ENCODE measurements at regions not wholly inside any gene's neighbourhood (a gene's known extent, or its start where the extent isn't known, plus 50 kb on each side); places are given as distances from the start of the nearest gene placed in this dataset.

DNA sequence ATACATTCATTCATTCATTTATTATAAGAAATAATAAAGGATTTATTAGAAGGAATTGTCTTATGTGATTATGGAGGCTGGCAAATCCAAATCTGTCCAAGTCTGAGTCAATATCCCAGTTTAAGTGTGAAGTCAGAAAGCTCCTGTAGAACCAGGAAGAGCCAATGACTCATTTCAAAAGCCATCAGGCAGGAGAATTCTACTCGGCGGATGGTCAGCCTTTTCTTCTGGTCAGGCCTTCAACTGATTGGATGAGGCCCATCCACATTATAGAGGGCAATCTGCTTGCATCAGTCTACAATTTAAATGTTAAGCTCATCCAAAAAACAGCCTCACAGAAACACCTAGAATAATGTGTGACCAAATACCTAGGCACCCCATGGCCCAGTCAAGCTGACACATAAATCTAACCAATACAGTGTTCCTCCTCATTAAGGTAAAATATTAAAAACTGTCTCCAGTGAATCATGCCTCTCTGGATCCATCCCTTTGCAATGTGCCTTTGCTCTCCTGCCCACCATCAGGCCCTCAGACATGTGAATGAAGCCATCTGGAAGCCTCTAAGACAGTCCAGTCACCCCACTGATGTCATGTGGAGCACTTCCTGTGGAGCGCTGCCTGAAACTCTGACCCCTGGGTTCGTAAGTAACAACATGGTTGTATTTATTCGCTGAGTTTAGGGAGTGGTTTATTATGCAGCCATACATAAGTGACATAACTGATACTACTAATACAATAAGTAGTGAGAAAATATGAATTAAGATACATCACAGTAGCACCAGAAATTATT, 69.2 kb upstream of the WSB1 start:
- Histone ChIP-seq H3K9ac (ENCODE audit: insufficient read depth, low read length) (no peak overlapping the region), H3K27ac (ENCODE audit: insufficient read depth, low read length) (no peak overlapping the region), H3K4me2 (ENCODE audit: extremely low read depth, insufficient read depth, low read length) (no peak overlapping the region), H3K36me3 (ENCODE audit: control insufficient read depth, insufficient read depth, low read length) (no peaks in the 10 kb centered on the region), H4K20me1 (ENCODE audit: control insufficient read depth, extremely low read depth, insufficient read depth, low read length) (no peaks in the 10 kb centered on the region), H3K27me3 (ENCODE audit: control insufficient read depth, insufficient read depth, low read length) (no peaks in the 10 kb centered on the region), H3K4me3 (replicated peaks in 1 of 4; ENCODE audit: control extremely low read depth in 1 of 4, insufficient read depth in 1 of 4, low read depth in 3 of 4, low read length in 4 of 4) (no peak overlapping the region), H3K79me2 (ENCODE audit: control insufficient read depth, insufficient read depth, low read length) (no peaks in the 10 kb centered on the region), H3K4me1 (ENCODE audit: control insufficient read depth, extremely low read depth, insufficient read depth, low read length) (peaks cover 2% of the 10 kb centered on the region), H2AFZ (ENCODE audit: low read length) (no peak overlapping the region), H3K9me3 (ENCODE audit: control insufficient read depth, insufficient read depth, low read depth, low read length) (no peaks in the 10 kb centered on the region)
- no peak for TF ChIP-seq CTCF (conservative IDR thresholded peaks at IDR 0.05 in 1 of 2, IDR thresholded peaks at IDR 0.05 in 1 of 2; ENCODE audit: low read depth in 1 of 2, low read length in 2 of 2)
- no peak for TF ChIP-seq EZH2 (IDR thresholded peaks at IDR 0.05; ENCODE audit: low read length, missing control alignments)
- DNase-seq (ENCODE audit: low read depth in 2 of 2), result peak; percentile 36 to 44

- Histone ChIP-seq H3K27ac (ENCODE audit: insufficient read depth, low read length) (no peak overlapping the region), H3K79me2 (ENCODE audit: control insufficient read depth, insufficient read depth, low read length) (no peaks in the 10 kb centered on the region), H2AFZ (ENCODE audit: low read length) (no peak overlapping the region), H3K4me2 (ENCODE audit: extremely low read depth, insufficient read depth, low read length) (no peak overlapping the region), H3K9me3 (ENCODE audit: control insufficient read depth, insufficient read depth, low read depth, low read length) (no peaks in the 10 kb centered on the region), H3K27me3 (ENCODE audit: control insufficient read depth, insufficient read depth, low read length) (no peaks in the 10 kb centered on the region), H3K9ac (ENCODE audit: insufficient read depth, low read length) (no peak overlapping the region), H3K36me3 (ENCODE audit: control insufficient read depth, insufficient read depth, low read length) (no peaks in the 10 kb centered on the region), H3K4me3 (replicated peaks in 1 of 4; ENCODE audit: control extremely low read depth in 1 of 4, insufficient read depth in 1 of 4, low read depth in 3 of 4, low read length in 4 of 4) (no peak overlapping the region), H4K20me1 (ENCODE audit: control insufficient read depth, extremely low read depth, insufficient read depth, low read length) (no peaks in the 10 kb centered on the region), H3K4me1 (ENCODE audit: control insufficient read depth, extremely low read depth, insufficient read depth, low read length) (peaks cover 2% of the 10 kb centered on the region)
- peak; percentile 56 to 68 for DNase-seq (ENCODE audit: low read depth in 2 of 2)
- TF ChIP-seq EZH2 (IDR thresholded peaks at IDR 0.05; ENCODE audit: low read length, missing control alignments) (no peak), CTCF (conservative IDR thresholded peaks at IDR 0.05 in 1 of 2, IDR thresholded peaks at IDR 0.05 in 1 of 2; ENCODE audit: low read depth in 1 of 2, low read length in 2 of 2) (no peak)
Measured at GRCh38 chr17:27226611-27227230, 67.2 kb upstream of the WSB1 start.

DNA sequence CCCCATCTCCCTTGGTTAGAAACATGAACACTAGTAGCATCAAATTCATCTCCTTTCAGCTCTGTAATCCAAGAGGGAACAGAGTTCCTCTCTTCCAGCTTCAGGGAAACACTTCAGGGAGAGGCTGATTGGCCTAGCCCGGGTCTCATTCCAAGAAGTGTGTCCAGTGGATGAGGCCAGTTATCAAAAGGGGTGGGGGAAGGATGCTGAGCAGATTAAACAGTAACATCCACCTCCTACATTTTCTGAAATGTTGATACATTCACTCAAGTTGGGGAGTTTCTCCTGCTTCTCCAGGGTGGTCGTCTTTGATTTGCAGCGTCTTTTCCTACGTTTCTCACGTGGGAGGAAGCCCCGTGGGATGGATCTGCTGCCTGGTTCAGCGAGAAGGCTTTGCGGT, 62.9 kb upstream of the WSB1 start:
- Histone ChIP-seq H3K27me3 (ENCODE audit: control insufficient read depth, insufficient read depth, low read length) (no peaks in the 10 kb centered on the region), H3K27ac (ENCODE audit: insufficient read depth, low read length) (no peak overlapping the region), H2AFZ (ENCODE audit: low read length) (no peak overlapping the region), H4K20me1 (ENCODE audit: control insufficient read depth, extremely low read depth, insufficient read depth, low read length) (no peaks in the 10 kb centered on the region), H3K4me3 (replicated peaks in 1 of 4; ENCODE audit: control extremely low read depth in 1 of 4, insufficient read depth in 1 of 4, low read depth in 3 of 4, low read length in 4 of 4) (no peak overlapping the region), H3K36me3 (ENCODE audit: control insufficient read depth, insufficient read depth, low read length) (no peaks in the 10 kb centered on the region), H3K4me2 (ENCODE audit: extremely low read depth, insufficient read depth, low read length) (no peak overlapping the region), H3K4me1 (ENCODE audit: control insufficient read depth, extremely low read depth, insufficient read depth, low read length) (peaks cover 2% of the 10 kb centered on the region), H3K79me2 (ENCODE audit: control insufficient read depth, insufficient read depth, low read length) (no peaks in the 10 kb centered on the region), H3K9me3 (ENCODE audit: control insufficient read depth, insufficient read depth, low read depth, low read length) (no peaks in the 10 kb centered on the region), H3K9ac (ENCODE audit: insufficient read depth, low read length) (no peak overlapping the region)
- DNase-seq (ENCODE audit: low read depth in 2 of 2), result no peak
- TF ChIP-seq CTCF (conservative IDR thresholded peaks at IDR 0.05 in 1 of 2, IDR thresholded peaks at IDR 0.05 in 1 of 2; ENCODE audit: low read depth in 1 of 2, low read length in 2 of 2) (no peak), EZH2 (IDR thresholded peaks at IDR 0.05; ENCODE audit: low read length, missing control alignments) (no peak)

All from fibroblast of lung (primary cell).